ENCODE measurements at regions not wholly inside any gene's neighbourhood (a gene's known extent, or its start where the extent isn't known, plus 50 kb on each side); places are given as distances from the start of the nearest gene placed in this dataset.

- TF ChIP-seq EZH2 (IDR thresholded peaks at IDR 0.05; ENCODE audit: low read depth, unreplicated experiment) (no peak), CTCF (conservative IDR thresholded peaks at IDR 0.05; ENCODE audit: low read depth in 2 of 2) (no peak)
Measured at GRCh38 chr12:128015276-128015675, 251.7 kb upstream of the TMEM132C start.
